ENCODE measurements at regions not wholly inside any gene's neighbourhood (a gene's known extent, or its start where the extent isn't known, plus 50 kb on each side); places are given as distances from the start of the nearest gene placed in this dataset.
"Not testable (repeated sequence)": the region's sequence is repeated elsewhere in the genome, so short reads cannot be mapped to it uniquely, and the experiment has no call there.

DNA sequence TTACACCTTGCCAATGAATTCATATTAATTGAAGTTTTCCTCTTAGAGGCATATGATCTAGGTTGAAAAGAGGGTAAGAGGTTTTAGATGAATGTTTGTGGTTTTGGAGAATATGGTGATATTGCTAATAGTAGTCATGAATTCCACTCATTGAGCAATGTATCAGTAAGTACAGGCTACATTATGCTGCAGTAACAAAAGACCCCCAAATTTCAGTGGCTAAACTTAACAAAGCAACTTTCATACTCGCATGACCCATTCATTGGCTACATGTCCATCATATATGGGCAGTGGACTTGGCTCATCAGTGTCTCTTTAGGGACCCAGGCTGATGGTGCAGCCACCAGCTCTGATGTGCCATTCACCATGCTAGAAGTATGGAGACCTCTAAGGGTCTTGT lies 196.6 kb upstream of the MYL2 start:
- DNase-seq: no peak

DNA sequence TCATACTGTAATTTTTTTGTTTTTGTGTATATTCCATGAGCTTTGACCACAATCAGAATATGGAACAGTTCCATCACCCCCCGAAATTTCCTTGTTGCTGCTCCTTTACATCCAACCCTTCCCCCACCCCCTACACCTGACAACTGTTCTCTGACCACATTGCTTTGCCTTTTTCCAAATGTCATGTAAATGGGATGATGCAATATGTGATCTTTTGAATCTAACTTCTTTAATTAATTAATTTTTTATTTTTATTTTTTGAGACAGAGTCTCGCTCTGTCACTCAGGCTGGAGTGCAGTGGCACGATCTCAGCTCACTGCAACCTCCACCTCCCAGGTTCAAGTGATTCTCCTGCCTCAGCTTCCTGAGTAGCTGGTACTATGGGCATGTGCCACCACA lies 192.9 kb upstream of the MYL2 start:
- not testable (repeated sequence) for DNase-seq

DNA sequence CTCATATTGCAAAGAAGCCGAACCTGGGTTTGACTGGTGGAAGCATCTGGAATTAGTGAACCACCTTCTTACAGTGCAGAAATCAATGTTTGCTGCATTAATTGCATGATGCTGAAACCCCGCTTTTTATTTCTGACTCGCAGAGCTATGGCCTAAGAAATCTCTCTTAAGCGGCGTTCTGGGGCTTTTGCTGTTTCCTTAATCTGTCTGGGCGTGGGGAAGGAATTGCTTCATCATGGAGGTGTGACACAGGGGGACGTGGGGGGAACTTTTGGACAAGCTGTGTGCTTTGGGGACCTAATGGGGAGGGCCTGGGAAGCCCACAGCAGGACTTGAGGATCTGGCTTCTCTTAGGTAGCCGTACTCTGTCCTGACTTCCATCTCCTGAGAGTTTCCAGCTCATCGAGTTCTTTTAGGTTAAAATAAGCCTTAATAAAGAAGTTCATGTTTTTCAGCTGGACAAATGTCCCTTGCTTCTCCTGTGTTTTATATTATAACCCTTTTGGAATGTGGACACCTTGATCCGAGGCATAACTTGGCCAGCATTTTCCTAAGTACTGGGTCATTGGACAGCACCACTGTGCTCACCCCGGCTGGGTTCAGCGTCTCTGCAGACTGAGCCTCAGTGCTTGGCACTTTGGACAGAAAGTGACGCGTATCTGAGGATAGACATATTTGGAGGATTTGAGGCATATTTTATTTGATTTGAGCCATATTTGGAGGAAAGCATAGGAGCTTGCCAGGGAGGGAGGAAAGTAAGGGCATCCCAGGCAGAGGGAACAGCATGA lies 192.1 kb upstream of the MYL2 start:
- no peak for DNase-seq

DNA sequence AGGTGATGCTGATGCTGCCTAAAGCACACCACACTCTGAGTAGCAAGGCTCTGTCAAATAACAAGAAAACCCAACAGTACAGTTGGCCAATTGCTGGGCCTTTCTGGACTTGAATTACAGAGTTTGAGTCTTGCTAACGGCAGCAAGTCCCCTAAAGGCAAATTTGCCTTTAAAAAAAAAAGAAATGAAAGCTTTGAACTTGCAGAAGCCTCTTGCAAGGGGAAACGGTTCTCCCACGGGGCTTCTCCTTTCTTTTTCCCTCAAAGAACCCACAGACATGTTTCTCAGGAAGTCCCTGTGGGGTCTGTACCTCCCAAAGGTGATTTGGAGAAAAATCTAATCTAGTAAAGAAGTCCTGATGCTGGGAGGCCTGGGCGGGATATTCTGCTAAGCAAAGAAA lies 191.3 kb upstream of the MYL2 start:
- DNase-seq: no peak

DNA sequence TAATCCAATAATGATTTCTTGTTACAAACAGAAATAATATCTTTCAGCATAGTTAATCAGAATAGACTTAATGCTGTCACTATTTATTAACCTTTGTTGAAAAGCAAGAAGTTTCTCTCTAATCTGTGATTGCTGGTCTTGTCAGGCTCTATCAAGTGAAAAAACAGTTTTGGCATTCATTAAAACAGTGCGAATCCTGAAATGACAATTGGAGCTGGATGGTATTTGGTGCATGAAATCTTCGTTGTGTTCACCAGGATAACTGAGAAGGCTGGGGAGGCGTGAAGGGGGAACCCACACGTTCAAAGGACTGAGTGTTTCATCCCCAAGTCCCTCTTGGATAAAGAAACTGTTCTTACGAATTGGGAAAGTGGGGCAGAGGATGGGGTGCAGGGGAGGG lies 190.2 kb upstream of the MYL2 start:
- DNase-seq: no peak

DNA sequence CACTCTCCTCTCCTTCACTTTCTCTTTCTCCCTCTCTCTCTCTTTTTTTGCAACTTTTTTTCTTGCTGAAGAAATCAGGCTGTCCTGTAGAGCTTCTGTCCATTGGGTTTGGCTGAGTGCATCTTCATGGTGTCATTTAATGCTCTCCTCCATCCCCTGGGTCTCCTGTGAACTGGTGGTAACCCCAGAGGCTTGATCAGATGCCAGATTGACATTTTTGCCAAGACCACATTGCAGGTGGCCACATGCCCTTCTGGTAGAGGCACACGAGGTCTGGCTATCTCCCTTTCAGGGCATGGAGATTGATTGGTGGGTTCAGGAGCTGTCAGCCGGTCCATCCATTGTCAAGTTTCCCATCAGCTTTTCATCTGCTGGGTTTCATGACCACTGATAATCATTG lies 188.3 kb upstream of the MYL2 start:
- DNase-seq: no peak

DNA sequence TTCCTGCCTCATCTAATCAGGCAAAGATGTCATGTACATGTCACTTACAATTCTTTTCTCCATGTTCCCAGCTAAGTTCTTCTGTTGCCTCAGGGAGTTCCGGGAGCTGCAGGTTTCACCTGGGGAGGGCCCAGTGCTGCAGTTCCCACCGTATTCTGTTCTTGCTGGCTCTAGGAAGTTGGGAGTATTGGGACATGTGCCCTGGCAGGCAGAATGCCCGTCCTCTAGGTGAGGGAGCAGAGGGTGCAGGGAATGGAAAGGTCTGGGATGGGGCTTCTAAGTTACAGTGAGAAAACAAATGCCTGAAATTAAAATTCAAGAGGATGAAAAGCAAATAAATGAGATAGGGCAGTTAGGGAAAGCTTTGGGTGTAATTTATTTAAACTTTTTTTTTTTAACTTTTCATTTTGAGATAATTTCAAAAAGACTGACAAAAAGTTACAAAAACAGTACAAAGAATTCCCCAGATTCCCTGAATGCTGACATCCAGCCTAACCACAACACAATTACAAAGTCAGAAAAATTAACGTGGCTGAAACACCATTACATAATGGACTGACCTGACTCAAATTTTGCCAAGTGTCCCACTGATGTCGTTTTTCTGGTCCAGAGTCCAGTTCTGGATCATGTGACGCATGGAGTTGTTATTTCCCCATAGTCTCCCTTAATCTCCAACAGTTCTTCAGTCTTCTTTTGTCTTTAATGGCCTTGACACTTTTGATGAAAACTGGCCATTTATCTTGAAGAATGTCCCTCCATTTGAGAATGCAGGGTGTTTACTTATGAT lies 187.2 kb upstream of the MYL2 start:
- no peak for DNase-seq

DNA sequence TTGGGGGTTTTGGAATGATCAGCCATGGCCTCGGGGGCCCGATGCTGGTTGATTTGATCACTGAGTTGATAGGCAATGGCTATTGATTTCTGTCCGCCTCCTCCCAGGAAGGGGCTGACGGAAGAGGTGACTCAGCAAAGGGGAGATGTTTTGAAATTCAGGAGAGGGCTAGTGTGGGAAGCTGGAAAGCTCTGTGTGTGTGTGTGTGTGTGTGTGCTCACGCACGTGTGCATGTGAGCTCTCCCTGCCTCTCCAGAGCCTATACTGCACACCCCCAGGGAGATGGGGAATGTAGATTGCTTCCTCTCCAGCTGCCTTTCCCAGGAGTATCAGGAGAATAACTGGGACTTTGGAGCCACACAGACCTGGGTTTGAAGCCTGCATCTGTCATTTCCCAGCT lies 184.9 kb upstream of the MYL2 start:
- DNase-seq: no peak

DNA sequence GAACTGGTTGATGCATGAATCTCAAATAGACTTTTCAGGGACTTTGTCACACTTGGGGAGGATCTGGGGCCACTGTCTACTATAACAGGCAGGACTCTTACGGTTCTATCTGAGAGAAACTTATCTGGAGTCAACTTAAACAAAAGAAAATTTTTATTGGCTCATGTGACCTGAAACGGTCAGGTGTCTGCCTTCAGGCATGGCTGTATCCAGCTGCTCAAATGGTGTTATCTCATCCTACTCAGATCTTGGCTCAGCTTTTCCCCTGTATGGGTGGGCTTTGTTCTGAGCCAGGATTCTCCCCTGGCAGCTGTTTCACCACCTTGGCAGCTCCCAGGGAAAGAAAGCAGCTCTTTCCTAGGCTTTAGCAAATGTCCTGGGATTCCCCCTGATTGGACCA lies 183.2 kb upstream of the MYL2 start:
- DNase-seq: no peak

DNA sequence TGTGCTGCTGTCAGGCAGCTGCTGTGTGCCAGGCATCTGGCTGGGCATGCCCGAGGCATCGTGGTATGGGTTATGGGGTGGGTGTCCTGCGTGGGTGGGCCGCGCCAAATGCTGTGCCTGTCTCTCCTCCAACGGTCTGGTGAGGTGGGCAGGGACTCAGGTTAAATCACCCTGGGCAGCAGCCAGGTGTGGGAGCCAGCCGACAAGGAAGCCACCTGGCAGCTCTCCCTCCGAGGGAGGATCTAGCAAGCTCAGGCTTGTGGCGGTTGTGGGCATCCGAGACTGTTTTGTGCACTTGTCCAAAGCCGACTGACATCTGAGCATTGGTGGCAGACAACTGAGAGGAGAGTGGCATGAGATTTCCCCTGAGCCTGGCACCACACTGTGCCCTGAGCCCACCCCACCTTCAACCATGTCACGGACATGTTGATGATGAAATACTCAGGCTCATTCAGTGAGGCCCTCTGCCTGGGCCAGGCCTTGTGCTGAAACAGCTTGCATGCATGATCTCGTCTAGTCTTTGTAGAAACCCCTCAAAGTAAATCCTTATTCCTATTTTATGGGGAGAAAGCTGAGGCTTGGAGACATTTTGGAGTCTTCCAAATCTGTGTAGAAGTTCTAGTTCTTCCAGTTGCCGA lies 181.8 kb upstream of the MYL2 start:
- DNase-seq: peak in 4 of 58 donors; percentile 3 to 48 (median 34)

DNA sequence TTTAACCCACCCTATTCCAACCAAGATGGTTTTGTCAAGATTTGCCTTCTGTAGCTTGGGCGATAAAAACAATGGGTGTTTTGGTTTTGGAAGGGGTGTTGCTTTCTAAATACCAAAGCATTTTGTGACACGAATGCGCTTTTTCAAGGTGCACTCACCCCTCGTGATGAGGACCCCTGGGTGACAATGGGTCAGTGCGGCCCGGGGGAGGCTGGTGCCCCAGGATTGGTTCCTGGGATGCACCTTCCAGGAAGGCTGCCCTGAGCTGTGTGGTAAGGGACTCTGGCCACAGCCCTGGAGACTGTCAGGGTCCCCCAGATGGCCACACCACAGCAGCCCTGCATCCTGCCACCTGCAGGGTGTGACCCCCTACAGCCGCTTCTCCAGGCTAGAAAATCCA lies 180.6 kb upstream of the MYL2 start:
- no peak for DNase-seq

DNA sequence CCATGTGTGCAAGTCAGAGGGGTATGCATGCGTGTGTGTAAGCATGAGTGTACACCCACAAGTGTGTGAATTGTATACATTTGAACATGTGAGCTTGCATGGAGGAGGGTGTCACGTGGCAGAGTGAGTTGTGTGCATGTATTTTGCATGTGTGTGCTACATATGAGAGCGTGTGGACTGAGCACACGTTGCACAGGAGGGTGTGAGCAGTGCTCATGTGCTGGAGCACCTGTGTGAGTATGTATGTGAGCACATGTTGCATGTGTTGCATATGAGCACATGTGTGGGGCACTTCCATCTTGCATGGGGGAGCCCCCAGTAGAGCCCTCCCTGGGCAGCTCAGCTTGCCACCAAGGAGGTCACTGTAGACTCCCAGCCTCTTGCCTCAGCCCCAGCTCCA lies 180.2 kb upstream of the MYL2 start:
- DNase-seq: no peak

DNA sequence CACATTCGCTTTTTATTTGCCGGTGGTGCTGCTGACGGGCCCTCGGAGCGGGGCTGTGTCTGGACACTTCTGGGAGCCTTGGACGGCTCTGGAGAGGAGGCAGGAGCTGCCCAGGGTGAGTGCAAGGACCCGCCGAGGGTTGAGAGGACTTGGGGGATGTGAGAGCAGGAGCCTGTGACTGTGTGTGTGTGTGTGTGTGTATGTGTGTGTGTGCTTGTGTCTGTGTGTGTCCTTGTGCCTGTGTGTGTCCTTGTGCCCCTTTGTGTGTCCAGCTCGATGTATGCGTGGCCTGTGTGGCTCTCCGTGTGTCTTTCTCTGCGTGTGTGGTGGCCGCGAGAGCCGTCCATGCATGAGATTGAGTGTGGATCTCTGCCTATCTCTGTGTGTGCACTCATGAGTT lies 179.6 kb upstream of the MYL2 start:
- no peak for DNase-seq

DNA sequence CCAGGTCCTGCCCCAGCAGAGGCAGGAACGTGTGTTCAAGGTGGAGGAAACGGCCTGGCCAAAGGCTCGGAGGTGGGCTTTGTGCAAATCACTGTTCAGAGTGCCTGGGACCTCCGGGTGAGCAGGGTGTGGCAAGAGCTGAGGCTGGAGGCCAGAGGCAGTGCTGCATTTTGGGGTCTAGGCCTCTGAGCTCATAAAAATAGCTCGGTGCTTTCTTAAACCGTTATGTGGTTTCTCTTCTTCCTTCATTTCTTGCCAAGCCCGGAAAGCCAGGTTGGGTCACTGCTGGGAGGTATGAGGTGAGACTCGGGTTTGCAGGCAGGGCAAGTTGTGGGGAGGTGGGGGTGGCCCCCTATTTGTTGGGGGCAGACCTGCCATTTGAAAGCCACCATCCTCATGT lies 178.8 kb upstream of the MYL2 start:
- DNase-seq: no peak

DNA sequence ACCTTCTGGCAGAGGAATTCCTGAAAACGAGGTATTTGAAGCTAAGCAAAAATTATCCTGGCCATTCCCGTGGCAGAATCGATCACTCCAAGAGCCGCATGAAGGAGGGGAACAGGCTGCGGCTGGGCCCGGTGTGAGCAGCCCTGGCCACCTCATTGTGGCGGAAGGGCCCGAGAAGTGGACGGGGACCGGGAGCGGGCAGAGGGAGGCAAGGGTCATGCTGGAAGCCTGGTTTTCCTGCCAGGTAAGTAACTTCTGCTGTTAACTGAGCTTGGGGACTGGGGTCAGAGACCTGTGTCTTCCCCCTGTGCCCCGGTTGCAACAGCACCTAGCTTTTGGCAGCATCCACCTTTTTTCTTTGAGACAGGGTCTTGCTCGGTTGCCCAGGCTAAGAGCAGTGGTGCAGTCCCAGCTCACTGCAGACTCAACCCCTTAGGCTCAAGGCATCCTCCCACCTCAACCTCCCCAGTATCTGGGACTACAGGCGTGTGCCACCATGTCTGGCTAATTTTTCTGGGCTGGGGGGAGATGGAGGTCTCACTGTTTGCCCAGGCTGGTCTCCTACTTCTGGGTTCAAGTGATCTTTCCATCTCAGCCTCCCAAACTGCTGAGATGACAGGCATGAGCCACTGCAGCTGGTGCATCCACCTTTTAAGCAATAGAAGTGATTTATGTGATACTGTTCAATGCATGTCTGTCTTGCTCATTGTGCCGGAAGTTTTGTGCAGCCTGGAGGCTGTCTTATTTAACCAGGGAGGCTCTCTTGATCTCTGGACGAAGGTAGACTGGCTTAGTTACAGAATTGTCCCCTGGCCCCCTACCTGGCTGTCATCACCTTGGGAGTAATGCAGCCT lies 174.0 kb upstream of the MYL2 start:
- DNase-seq: no peak

DNA sequence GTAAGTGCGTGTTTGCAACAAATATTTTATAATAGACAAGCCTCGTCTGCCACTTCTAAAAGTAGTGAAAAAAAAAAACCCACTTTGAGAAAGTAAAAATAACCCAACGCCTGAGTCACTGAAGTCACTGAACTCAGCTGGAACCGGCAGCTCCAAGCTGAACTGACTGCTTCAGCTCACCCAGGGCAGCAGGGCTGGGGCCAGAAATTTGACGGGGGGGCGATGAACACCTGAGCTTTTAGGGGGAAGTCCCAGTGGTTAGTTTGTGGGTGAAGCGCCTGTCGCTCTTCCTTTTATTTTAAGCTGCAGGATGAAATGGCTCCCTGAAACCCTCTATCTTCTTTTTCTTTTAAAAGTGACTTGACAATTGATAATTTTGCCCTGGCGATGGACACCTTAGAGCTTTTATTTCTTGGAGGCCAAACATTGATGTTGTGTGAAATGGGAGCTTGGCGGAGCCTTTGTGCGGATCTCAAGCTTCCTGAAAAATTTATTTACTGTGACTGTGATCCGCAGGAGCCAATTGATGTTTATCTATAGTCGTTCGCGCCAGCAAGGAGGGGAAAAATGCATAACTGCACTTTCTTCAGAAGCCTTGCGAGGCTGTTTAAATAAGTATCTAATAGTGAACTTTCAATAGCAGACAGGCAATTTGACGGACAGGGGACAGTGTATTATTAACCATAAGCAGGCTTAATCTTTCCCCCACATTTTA lies 173.2 kb upstream of the MYL2 start:
- DNase-seq: no peak

DNA sequence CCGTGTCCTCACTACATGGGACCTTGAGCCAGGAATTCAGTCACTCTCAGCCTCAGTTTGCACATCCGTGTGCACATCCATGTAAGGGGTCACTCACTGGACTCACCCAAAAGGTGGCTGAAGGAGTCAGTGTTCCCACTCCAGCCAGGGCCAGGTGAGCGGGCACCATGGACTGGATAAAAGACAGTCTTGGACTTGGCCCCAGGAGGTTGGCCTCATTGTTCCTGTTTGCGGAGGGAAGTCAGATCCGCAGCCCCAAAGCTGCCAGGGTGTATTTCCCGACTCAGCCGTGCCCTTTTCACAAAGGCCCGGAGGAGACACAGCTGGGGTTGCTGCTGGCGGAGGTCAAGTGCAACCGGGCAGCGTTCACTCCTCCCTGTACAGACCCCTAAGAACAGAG lies 170.7 kb upstream of the MYL2 start:
- no peak for DNase-seq

DNA sequence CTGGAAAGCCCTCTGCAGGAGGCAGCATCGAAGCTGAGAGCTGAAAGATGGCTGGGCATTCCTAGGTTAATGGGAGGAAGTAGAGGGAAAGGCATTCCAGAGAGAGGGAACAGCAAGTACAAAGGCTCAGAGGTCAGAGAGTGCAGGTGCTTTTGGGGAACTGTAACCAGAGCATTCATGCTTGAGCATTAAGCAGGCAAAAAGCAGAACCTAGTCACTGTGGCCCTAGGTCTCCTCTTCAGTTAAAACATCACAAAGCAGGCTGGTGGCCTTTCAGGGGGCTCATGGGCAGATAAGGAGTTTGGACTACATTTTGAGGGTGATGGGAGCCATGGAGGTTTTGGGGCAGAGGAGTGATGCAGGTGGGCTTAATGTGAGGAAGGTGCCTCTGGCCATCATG lies 169.2 kb upstream of the MYL2 start:
- no peak for DNase-seq

DNA sequence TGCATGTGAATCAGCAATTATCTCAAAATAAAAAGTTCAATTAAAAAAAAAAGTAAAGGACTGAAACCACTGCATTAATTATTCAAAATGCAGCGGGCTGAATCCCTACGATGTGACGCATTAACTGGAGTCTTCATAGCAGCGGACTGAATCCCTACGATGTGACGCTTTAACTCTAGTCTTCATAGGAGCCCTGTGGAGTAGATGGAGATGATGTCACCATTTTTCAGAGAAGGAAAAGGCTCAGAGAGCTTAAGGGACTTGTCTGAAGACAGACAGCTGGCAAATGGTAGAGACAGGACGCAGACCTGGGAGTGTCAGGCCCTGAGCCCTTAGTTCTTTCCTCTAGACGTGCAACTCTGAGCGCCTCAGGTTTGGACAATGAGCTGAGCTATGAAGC lies 168.0 kb upstream of the MYL2 start:
- DNase-seq: no peak

DNA sequence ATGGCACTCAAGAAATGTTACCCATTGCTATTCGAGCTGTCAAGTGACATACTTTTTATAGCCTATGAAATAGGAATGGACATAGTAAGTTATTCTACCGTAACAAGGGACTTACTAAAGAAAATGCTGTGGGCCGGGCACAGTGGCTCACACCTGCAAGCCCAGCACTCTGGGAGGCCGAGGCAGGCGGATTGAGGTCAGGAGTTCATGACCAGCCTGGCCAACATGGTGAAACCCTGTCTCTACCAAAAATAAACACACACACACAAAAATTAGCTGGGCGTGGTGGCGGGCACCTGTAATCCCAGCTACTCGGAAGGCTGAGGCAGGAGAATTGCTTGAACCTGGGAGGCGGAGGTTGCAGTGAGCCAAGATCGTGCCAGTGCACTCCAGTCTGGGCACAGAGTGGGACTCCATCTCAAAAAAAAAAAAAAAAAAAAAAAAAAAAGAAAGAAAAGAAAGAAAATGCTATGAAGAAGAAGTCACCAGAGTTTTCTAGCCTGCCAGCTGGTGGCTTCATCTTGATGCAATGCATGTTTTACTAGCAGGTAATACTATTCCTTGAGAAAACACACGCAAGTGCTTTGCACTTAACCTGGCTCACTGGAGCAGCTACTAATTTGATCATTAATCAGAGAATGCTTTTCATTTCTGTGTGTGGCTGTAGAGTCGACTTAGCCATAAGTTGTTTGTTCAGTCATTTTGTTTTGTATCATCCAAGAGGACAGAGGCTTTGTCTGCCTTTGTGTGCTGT lies 166.7 kb upstream of the MYL2 start:
- DNase-seq: no peak
